GM12892 (cell line): ENCODE measurements at regions not wholly inside any gene's neighbourhood (a gene's known extent, or its start where the extent isn't known, plus 50 kb on each side); places are given as distances from the start of the nearest gene placed in this dataset.

Source experiments
- POLR2A ChIP-seq: IDR thresholded peaks from 2 replicates; pipeline ENCODE4 v1.6.1; 2011; ENCODE audit warnings: low read depth, low read length, control low read depth
- POLR2AphosphoS5 ChIP-seq: IDR thresholded peaks from 2 replicates; pipeline ENCODE4 v1.6.1; 2011; ENCODE audit warnings: low read depth, low read length, control low read depth
- TAF1 ChIP-seq: IDR thresholded peaks from 2 replicates; pipeline ENCODE4 v1.6.1; 2011; ENCODE audit warnings: low read depth, mild to moderate bottlenecking, control low read depth, low read length, borderline replicate concordance

DNA sequence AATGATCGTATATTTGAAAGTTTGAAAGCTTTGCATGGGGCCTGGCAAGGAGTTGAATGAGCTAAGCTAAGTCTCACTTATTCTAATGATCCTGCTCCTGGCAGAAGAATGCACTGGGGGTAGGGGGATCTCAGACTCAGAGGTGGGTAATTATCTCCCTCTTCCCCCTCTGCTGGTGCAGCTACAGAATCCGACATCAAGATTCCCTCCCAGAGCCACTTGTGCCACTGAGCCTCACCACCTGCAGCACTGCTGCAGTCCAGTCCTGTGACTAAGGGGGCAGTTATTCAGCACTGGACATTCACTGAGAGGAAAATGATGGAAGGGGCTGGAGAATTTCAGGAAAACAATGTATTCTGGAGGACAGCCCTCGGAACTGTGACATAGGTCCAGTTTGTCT is 205.8 kb downstream of the DEPDC1B start:
- TF ChIP-seq POLR2A: no peak
- no peak for TF ChIP-seq TAF1
- TF ChIP-seq POLR2AphosphoS5: no peak
